ENCODE measurements at regions not wholly inside any gene's neighbourhood (a gene's known extent, or its start where the extent isn't known, plus 50 kb on each side); places are given as distances from the start of the nearest gene placed in this dataset.
"Not testable (repeated sequence)": the region's sequence is repeated elsewhere in the genome, so short reads cannot be mapped to it uniquely, and the experiment has no call there.

DNA sequence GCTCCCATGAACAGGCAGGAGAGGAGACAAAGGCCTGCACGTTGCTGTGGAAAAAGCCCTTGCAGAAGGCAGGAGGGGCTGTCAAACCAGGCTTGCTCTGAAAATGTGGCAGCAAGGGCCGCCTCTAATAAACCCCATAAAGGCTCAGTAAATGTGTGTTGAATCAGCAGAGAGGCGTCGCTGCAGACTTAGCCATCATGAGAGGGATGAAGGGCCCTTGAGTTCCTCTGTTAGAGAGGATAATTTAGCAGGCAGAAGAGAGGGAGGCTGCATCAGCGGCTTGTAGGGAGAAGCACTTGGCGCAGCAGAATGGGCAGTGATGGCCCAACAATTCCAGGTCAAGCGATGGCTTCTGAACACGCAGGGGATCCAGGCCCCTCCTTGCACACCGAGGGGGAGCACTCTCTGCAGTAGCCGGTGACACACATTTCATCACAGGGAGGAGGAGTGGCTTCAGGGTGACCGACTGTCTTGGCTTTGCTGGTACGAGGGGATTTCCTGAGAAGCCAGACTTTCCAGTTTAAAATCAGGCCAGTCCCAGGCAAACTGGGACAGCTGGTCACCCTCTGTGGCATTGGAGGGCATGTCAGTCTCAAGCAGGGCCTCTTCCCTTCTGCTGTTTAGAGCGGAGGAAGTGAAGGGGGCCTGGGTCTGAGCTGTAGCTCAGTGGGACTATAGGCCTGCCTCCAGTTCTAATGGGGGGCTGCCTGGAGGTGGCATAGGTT, 61.0 kb upstream of the XIAP start:
- TF ChIP-seq, protein P1, sequence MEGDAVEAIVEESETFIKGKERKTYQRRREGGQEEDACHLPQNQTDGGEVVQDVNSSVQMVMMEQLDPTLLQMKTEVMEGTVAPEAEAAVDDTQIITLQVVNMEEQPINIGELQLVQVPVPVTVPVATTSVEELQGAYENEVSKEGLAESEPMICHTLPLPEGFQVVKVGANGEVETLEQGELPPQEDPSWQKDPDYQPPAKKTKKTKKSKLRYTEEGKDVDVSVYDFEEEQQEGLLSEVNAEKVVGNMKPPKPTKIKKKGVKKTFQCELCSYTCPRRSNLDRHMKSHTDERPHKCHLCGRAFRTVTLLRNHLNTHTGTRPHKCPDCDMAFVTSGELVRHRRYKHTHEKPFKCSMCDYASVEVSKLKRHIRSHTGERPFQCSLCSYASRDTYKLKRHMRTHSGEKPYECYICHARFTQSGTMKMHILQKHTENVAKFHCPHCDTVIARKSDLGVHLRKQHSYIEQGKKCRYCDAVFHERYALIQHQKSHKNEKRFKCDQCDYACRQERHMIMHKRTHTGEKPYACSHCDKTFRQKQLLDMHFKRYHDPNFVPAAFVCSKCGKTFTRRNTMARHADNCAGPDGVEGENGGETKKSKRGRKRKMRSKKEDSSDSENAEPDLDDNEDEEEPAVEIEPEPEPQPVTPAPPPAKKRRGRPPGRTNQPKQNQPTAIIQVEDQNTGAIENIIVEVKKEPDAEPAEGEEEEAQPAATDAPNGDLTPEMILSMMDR (IDR thresholded peaks at IDR 0.05), result not testable (repeated sequence)
- TF ChIP-seq POLR2A (IDR thresholded peaks at IDR 0.05), result not testable (repeated sequence)

Measured in vagina (tissue), 2 donors.